NCI-H460 (cell line): ENCODE measurements at regions not wholly inside any gene's neighbourhood (a gene's known extent, or its start where the extent isn't known, plus 50 kb on each side); places are given as distances from the start of the nearest gene placed in this dataset.
"Not testable (repeated sequence)": the region's sequence is repeated elsewhere in the genome, so short reads cannot be mapped to it uniquely, and the experiment has no call there.

Experiments
- DNase-seq: peaks from one replicate; pipeline ENCODE4 v3.0.0-alpha.2; 2016; ENCODE audit warnings: low read depth; ENCODE audit errors: extremely low read depth

DNA sequence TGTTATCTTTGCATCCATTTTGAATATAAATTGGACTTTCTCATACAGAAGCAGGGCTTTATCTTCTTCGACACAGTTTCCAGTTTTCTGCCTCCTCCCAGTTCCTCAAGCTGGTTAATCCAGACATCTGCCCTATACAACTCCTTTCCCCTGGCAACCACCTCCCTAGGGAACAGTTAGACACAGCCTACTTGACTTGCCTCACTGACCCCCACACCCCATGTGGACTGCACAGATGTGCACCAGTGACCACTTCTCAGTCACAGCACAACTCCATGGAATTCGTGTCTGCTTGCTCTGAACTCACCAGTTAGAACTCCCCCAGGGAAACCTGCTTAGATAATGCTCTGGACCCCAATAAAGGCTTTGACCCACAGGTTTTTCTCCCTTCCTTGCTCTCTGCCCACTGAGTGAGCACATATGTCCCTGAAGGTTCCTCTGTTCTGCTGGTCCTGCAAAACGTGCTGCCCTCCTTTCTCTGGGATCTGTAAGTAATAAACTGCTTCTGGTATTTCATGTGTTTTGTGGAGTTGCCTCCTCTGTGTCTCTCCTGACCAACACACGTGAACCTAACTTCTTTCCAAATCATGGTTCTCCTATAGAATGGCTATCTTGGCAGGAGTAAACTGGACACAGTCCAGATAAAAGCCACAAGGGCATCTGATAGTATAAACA, 351.2 kb downstream of the CD83 start:
- no peak for DNase-seq

DNA sequence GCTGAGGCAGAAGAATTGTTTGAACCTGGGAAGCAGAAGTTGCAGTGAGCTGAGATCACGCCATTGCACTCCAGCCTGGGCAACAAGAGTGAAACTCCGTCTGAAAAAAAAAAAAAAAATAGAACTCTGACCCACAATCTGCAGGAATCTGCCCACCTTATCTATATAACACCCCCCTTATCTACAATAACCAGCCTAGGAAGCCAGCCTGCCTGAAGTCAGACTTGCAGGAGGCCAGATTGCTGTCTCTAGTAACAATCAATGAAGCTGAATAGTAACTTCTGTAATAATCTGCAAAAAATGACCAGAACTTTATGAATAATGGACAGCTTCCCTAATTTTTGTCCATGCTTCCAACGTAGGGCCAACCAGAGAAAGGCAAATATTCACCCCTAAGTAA, 352.5 kb downstream of the CD83 start:
- DNase-seq, result no peak

DNA sequence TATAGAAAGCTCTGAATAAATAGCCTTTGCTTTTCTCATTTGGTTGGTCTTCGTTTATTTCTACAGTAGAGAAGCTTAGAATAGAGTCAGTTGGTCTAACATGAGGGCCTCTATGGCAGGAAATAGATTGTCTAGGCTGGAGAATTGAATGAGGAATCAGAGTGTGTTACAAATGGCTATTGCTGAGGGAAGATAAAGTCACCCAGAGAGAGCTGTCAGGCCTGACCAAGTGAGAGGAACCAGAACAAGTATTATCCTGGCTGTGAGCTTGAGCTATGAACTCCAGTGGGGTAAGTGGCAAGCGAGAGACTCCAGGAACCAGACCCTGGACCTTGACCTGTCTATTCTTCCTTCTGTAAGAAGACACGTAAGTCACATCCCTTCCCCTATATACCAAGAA, 353.1 kb downstream of the CD83 start:
- no peak for DNase-seq

DNA sequence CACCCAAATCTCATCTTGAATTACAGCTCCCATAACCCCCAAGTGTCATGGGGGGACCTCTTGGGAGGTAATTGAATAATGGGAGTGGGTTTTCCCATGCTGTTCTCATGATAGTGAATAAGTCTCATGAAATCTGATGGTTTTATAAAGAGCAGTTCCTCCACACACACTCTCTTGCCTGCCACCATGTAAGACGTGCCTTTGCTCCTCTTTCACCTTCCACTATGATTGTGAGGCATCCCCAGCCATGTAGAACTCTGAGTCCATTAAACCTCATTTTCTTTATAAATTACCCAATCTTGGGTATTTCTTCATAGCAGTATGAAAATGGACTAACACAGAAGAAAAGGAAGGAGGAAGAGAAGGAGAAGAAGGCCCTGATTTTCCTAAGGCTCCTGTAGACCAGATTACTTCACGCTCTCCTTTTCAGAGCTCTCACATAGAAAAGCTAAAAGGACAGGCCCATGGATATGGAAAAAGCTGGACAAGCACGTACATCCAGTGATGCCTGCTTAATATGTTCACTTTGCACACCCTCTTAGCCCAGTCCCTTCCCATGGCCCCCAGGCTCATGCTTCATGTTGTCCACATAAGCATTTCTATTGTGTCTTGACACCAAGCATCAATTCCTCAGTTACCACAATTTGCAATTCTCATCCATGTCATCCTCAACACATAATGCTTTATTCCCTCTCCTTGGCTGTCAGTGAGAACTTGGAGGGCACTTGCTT, 354.8 kb downstream of the CD83 start:
- no peak for DNase-seq

DNA sequence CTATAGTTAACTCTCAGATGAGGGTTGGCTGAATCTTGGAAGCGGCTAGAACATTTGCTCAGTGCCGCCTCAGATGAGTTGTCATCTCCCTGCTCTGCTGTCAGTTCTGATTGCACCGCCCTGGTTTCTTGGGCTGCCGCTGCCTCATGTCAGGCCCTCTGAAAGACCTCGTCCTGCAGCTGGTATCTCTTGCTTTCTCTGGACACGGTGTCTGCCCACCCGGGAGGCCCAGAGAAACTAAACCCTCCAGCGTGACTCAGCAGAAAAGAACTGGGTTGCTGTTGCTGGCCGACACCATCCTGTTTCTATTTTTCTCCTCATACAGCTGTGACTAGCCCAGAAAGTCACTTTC, 355.4 kb downstream of the CD83 start:
- no peak for DNase-seq

DNA sequence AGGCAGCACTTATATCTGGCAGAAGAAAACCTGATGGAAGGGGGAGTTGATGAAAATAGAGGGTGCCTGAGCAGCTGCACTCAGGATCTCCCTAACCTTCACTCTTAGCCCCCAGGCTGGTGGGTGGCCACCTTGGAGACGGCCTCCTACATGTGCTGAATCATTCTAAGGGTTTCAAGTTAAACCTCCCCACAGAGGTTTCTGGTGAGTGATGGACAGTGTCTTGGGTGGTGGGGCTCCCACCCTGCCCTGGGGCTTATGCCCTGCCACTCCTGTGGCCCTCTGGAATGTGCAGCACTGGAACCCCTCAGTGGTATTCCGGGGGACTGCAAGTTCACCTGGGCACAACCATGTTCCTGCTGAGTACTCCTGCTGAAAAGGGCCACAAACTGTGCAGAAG, 357.2 kb downstream of the CD83 start:
- DNase-seq, result no peak

DNA sequence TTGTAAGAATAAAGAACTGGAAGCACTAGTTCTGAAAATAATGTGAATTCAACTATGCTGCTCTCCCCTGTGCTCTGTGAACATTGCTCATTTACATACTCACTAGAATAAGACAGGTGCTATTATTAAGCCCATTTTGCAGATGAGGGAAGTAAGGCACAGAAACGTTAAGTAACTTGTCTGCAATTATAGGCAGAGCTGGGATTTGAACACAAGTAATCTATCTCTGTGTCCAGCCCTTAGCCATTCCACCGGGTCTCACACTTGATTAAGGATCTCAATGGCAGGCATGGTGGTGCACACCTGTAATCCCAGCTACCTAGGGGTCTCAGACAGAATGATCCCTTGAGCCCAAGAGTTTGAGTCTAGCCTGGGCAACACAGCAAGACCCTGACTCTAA, 357.7 kb downstream of the CD83 start:
- no peak for DNase-seq

DNA sequence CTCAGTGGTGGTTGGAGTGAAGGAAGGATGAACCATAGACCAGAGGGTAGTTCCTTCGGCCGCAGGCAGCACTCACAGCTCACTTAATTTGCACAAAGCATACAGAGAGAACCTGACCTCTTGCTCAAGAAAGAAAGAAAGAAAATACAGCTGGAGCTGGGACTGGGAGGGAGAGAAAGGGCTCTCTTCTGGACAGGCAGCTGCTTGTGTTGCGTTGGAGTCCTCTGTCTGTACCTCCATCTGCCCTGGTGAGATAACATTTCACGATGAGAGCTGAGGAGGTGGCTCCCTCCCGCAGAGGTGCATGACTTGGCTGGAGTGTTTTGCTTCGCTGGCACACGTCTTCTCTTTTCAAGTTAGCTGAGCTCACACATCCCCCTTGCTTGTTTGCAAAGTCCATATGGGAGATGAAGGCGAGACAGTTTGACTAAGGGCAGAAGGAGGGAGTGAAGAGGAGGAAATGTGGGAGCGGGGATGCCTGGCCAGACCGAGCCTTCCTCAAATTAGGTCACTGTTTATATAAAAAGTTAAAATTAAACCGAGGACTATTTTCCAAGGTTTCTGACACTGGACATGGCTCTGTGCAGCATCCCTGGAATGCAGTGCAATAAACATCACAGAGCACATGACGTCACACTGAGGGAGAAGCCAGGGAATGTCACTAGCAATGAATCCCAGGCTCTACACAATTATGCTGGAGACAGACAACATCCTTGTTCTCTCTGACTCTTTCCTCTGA, 359.4 kb downstream of the CD83 start:
- DNase-seq, result no peak

DNA sequence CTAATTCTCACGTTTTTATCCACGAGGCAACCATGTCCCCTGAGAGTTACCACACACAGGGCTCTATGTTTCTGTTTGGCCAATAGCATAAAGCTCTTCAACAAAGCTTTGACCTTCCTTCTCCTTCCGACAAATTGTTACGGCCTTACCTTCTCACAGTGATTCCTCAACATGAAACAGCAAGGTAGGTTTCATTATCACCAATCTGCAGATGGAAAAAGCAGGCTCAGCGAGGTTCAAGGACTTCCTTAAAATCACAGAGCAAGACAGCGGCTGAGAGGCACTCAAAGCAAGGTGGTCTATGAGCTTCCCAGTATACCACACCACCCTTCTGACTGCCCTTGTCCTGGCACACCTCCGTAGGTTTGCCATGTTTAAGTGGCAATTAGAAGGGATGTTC, 360.0 kb downstream of the CD83 start:
- no peak for DNase-seq

DNA sequence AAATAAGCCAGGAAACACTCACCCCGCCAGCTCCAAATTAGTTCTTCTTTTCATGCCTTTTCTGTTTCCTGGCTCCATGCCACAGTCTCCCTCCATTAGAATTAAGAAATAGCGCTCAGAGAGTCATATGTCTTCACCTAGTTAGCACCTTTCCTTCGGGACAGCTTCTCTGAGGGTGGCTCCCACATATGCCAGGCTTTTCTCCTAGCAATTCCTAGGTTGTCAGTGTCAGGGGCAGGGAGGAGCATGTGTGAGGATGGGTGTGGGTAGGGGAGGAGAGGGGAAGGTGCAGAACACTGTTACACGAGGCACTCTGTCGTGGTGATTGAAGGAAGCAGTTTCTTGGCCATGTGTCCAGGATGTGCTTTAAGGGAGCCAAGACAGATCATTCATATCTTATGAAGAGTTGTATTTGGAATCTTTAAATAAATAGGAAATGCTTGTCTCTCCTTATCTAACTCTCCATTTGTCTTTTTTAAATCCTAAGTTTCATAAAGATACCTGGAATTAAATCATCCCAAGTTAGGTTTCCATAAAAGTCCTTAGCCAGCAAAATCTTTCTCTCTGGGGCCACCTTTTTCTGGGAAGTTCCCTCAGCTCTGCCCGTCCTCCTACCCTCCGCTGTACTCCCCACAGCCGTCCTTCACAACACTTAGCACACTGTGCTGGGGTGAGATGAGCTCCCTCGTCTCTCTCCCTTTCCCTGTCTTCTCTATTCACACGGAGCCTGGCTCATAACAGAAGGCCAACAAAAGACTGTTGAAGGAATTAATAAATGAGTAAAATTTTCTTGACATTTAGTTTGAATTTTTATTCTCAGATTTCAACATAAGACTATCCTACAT, 361.0 kb downstream of the CD83 start:
- no peak for DNase-seq

DNA sequence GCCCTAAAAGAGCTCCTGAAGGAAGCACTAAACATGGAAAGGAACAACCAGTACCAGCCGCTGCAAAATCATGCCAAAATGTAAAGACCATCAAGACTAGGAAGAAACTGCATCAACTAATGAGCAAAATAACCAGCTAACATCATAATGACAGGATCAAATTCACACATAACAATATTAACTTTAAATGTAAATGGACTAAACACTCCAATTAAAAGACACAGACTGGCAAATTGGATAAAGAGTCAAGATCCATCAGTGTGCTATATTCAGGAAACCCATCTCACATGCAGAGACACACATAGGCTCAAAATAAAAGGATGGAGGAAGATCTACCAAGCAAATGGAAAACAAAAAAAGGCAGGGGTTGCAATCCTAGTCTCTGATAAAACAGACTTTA, 364.4 kb downstream of the CD83 start:
- DNase-seq, result not testable (repeated sequence)

DNA sequence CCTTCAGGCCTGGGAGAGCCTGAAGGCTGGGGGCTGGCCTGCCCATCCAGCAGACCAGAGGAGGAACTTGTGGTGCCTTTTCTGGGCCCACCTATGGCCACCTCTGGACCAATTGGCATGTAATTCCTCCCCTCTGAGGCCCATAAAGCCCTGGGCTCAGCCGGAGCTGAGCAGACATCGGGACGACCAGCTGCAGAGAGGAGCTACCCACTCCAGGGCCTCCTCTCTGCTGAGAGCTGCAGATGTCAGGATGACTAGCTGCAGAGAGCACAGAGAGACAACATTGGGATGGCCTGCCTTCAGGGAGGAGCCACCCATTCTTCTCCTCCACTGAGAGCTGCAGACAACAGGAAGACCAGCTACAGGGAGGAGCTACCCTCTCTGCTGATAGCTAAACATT, 370.1 kb downstream of the CD83 start:
- DNase-seq, result no peak

DNA sequence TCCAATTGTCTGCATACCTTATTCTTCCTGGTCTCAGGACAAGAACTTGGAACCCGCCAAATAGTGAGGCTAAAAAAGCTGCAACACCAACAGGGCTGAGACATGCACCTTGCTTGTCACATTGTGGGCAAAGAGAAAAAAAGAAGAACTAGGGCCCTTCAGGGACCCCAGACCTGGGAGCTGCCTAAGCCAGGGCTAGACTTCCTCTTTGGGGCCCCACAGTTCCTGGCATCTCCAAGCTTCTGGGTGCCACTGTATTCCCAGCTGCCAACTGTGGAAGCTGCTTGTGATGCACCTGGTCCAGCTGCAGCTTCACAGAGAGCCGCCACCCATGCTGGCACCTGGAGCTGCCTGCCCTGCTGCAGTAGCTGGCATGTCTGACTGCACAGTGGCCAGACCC, 370.6 kb downstream of the CD83 start:
- no peak for DNase-seq

DNA sequence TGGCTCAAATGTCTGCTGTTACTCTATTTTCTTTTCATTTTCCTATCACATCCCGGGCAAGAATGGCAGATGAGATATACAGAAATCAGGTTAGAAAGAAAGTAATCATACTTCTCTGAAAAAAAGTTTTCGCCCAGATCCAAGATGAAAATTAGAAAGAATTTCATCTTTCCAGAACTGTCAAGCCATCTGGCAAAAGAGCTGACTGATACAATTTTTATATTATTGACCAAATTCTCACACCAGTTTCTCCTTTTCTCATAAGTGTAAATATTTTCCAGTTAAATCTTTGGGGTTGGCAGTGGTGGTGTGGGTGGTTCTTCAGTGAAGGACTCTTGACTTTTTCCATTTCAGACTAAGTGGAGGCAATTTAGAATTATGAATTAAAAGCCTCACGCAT, 371.9 kb downstream of the CD83 start:
- DNase-seq, result no peak

DNA sequence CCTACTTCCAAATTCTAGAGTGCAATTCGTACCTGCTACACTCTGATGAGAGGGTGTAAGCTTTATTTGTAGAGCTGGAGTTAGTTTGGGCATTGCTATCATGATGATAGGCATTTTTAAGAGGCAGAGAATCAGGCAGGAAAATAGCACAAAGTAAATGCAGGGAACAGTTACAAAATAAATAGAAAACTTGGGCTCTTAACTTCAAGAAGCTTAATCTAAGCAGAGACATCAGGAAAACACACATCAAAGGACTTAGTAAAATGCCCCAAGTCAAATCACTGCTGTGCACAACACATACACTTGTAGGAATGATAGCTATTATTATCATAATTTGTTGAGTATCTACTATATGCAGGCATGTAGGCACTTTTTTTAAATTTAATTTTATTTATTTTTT, 381.2 kb downstream of the CD83 start:
- no peak for DNase-seq

DNA sequence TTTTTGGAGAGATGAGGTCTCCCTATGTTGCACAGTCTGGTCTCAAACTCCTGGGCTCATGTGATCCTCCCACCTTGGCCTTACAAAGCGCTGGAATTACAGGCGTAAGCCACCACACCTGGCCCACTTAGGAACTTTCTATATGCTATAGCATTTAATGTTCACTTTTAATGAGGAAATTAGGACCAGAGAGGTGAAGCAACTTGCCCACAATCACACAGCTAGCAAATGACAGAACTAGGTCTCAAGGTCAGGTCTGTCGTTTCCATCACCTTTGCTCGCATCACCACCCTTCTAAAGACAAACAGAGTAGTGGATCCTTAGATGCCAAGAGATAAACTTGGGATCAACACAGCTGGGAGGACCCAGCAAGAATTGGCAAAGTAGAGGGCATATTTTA, 381.7 kb downstream of the CD83 start:
- no peak for DNase-seq

DNA sequence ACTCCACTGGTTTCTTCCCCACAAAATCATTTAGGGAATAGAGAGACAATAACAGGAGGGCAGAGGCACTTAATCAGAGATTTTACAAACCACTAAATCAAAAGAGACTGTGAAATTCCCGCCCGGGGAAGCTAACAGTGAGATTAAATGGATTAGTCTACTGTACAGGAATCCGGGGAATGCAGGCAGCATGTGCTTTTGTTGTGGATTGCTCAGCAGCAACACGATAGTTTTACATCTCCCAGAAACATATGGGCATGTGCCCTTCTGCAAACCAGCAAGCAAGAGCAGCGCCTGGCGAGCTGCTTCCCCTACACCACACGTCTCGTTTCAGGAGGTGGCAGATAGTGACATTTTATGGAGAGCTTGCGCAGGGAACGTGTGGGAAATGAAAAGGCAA, 382.3 kb downstream of the CD83 start:
- peak; percentile 9 for DNase-seq

DNA sequence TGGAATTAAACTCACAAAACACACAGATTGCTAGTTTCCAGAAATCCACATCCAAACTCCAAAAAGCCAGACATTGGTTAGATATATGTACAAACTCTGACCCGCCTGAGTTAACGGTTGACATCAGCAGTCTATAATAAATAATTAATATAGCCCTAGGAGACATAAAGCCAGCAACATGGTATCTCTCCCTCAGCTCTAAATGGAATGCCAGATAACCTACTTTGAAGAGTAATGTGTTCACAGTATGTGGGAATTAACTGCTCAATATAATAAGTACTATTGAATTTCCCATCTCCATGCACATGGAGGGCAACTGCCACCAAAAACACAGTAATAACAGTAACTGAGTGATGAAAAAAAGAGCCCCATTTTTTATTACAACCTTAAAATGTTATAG, 383.2 kb downstream of the CD83 start:
- no peak for DNase-seq

DNA sequence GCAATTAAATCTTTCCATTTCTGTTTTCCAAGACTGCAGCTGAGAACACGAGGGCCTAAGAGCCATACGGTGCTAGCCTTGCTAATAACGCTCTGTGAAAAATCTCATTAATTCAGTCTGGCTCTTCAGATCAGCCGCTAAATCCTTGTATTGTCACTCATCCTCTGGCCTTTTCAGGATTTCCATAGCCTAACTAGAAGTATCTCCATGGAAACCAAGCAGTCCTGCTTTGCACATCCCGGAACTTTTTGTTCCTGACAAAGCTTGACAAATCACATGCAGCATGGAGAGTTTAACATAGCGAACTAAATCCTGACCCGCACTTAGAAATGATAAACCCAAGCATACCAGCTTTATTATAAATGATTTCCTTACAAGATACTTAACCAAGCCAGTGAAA, 383.7 kb downstream of the CD83 start:
- DNase-seq, result no peak

DNA sequence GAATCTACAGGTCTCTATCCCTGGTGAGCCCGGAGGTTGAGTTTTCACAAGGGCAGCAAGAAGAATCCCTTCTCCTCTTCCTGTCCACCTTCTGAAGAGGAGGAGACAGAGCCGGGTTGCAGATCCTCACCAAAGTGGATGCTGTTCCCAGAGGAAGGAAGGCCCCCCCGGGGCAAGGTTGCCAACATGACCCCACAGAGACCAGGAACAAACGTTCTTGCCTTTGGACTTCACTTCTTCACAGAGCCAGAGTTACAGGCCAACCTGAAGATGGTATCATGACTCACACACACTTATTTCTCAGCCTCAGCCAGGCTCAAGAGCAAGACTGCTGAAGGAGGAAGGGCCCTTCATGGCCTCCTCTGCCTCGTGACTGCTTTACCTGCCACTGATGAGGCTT, 384.3 kb downstream of the CD83 start:
- DNase-seq, result no peak

DNA sequence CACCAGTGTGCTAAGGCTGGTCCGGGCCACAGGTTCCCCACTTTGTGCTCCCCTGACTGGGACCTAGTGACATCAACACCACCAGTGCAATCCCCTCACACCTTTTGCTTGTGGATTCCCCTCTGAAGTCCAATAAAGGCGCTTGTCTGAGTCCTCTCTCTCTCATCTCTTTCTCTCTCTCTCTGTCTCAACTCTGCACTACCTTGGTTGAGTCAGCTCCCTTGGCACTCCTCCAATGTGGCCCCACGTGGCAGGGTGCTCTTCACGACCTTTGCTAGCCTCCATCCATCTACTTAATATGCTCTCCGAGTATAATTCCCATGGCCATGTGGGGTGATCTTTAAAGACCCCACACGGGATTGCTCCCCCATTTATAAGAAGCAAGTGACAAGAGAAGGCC, 385.0 kb downstream of the CD83 start:
- DNase-seq, result no peak
